OCI-LY1 (cell line): ENCODE measurements at regions not wholly inside any gene's neighbourhood (a gene's known extent, or its start where the extent isn't known, plus 50 kb on each side); places are given as distances from the start of the nearest gene placed in this dataset.

ENCODE experiments used
- EZH2 ChIP-seq: fragments of 200-600 bp; sonication (generic), shearing (Covaris generic); IDR thresholded peaks from 2 replicates; pipeline ENCODE4 v1.8.0; 2017; ENCODE audit warnings: borderline replicate concordance, mixed run types, mild to moderate bottlenecking, antibody characterized with exemption, low read length, moderate library complexity, mixed read lengths
- TF ChIP-seq, protein P1 (sequence below): fragments of 200-600 bp; sonication (generic), shearing (Covaris generic); IDR thresholded peaks from 2 replicates; pipeline ENCODE4 v1.5.1; 2017; ENCODE audit warnings: mild to moderate bottlenecking, antibody characterized with exemption, low read length, moderate library complexity, mixed read lengths

- TF ChIP-seq, protein P1, sequence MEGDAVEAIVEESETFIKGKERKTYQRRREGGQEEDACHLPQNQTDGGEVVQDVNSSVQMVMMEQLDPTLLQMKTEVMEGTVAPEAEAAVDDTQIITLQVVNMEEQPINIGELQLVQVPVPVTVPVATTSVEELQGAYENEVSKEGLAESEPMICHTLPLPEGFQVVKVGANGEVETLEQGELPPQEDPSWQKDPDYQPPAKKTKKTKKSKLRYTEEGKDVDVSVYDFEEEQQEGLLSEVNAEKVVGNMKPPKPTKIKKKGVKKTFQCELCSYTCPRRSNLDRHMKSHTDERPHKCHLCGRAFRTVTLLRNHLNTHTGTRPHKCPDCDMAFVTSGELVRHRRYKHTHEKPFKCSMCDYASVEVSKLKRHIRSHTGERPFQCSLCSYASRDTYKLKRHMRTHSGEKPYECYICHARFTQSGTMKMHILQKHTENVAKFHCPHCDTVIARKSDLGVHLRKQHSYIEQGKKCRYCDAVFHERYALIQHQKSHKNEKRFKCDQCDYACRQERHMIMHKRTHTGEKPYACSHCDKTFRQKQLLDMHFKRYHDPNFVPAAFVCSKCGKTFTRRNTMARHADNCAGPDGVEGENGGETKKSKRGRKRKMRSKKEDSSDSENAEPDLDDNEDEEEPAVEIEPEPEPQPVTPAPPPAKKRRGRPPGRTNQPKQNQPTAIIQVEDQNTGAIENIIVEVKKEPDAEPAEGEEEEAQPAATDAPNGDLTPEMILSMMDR = no peak
- TF ChIP-seq EZH2 = no peak
Observed at GRCh38 chr2:103213028-103213542, 451.3 kb downstream of the TMEM182 start.
